ENCODE measurements at regions not wholly inside any gene's neighbourhood (a gene's known extent, or its start where the extent isn't known, plus 50 kb on each side); places are given as distances from the start of the nearest gene placed in this dataset.
"Not testable (repeated sequence)": the region's sequence is repeated elsewhere in the genome, so short reads cannot be mapped to it uniquely, and the experiment has no call there.

DNA sequence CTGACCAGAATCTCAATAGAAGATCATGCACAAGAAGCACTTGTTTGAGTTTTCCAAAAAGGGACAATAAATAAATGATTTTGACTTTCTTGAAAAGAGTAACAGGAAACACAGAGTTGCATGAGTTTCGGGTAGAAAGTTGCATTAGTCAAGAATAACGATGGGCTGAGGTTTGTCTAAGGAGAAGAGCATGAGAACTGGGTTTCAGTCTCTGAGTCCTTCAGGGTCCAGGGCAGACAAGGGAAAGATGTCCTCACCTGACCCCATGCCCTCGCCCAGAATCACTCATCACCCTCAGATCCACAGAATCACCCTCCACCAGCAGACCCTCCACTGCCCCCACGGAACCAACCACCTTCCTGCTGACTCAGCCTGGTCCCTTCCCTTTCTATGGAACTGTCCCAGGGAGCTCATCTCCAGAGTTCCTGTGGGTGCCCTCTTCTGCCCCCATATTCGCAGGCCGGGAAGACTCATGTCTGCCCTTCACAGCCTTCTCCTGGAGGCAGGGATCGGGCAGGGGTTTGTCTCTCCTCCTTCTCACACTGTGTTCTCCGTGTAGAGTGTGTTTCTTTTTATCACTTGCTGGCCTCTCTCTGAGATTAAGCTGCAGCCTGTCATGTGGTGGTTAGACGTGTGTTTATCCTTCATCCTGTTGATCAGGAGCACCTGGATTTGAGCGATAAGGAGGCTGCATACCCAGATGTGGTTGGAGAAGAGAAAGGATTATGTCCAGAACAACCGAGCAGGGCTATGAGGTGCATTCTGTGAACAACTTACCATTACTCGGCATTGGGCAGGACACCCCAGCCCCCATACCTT, 442.6 kb downstream of the MAT2B start:
- no peak for DNase-seq (ENCODE audit: low read depth in 2 of 2)

DNA sequence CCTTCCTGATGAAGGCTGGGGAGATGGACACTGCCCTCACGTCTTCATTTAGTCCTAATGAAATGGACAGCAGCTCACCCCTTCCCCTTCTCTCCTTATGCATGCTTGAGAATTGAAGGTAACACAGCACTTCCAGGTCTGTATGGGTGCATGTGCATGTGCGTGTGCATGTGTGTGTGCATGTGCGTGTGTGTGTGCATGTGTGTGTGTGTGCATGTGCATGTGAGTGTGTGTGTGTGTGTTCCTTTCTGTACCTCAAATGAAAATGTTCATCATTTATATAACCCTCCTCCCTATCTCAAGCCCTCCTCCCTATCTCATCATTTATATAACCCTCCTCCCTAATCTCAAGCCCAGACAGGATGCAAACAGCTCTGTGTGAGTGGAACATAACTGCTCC, 444.8 kb downstream of the MAT2B start:
- DNase-seq (ENCODE audit: low read depth in 2 of 2) = no peak

DNA sequence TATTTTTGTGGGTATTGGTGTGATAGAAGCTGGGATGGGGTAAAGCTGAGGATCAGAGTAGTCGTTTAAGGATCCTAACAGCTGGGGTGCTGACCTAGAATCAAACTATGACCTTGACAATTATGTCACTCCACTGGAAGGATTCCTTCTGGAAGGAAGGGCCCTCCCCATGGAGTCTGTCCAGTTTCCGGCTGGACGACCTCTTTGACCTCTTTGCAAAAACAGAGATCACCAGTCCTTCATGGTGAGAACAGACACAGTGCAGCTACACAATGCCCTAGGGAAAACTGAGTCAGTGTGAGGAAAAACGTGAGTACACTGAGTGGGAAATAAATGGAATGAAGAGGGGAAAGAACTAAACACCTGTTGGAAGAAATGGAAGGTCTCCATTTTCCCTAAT, 445.6 kb downstream of the MAT2B start:
- DNase-seq (ENCODE audit: low read depth in 2 of 2) = no peak

DNA sequence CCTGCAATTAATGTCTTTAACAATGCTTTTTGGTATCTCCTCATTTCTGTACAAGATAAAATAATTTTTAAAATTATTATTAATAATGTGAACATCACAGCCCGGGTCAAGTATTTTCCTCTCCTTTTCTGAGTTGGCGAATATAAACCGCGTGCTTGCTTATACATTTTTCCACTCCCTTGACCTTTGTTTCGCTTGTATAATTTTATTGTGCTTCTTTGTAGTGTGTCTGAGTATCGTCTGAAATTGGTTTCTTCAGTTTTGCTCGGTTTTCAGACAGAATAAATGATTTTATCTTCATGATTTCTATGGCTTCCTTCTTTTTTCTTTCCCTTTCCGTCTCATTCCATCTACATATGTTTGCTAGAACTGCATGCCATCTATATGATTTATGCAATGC, 448.5 kb downstream of the MAT2B start:
- DNase-seq (ENCODE audit: low read depth in 2 of 2) = no peak

DNA sequence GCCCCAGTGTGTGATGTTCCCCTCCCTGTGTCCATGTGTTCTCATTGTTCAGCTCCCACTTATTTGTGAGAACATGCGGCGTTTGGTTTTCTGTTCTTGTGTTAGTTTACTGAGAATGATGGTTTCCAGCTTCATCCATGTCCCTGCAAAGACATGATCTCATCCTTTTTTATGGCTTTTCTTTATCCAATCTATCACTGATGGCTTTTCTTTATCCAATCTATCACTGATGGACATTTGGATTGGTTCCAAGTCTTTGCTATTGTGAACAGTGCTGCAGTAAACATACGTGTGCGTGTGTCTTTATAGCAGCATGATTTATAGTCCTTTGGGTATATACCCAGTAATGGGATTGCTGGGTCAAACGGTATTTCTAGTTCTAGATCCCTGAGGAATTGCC, 455.8 kb downstream of the MAT2B start:
- DNase-seq (ENCODE audit: low read depth in 2 of 2) = not testable (repeated sequence)

DNA sequence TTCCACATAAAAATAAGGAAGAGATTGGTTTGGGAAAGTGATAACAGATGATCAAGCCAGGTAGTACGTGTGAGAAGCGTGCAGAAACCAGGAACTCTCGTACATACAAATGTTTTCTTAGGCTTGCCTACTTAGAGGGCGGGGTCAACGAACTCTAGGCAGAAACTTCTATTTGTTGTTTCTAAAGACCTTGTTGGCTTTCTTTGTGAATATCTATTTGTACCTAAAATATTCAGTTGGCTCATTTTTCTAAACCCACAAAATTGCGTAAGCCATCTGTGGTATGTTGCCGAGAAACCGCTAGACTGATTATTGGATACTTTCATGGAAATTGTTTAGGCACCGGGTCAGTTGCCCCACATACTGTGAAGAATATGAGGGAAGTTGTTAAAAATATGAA, 458.5 kb downstream of the MAT2B start:
- no peak for DNase-seq (ENCODE audit: low read depth in 2 of 2)

DNA sequence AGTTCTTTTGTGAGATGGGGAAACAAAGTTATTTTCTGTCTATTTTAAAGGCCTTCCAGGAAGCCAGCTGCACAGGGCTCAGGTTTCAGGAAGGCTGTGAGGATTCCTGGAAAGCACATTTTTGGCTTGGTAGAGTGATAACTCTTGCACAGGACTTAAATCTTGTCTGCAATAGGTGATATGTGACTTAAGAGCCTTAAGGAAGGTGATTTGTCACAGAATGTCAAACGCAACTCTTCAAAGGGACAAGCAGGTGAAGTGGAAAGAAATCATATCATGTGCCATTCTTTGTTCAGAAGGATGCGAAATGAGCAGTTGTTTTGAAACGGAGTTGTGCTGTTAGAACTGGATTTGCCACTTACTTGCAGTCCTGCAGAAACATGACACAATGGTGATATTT, 459.3 kb downstream of the MAT2B start:
- DNase-seq (ENCODE audit: low read depth in 2 of 2) = no peak

DNA sequence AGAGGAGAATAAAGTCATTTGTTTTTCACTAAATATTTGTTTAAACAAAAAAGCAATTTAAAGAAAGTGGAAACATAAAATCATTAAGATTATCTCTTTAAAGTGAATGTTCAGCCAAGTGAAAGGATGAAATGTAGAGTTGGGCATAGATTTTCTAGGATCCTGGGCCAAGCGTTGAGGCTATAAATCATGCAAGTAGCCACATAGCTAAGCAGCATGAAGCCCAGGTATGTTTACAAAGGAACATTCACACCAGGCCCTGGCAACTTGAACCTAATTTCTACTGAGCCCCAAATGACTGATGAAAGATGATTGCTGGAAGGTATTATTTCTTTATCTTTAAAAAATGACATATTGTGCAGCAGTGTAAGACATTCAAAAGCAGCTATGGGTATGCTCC, 461.8 kb downstream of the MAT2B start:
- DNase-seq (ENCODE audit: low read depth in 2 of 2) = no peak

DNA sequence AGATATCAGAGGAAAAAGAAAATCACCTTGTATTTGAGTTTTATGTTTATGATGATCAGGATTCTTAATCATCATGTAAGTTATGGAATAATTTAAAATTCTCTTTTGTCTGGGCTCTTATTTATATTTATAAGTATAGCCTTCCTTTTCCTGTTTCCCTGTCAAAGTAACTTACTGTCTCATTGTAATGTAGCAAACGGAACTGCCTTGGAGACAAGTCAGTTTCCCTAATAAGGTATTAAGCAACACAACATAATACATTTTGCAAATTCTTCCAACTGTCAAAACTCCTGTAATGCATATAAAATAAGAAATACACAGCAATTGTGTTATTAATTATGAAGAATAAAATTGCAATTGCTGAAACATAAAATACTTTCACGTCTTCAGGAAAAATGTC, 463.2 kb downstream of the MAT2B start:
- no peak for DNase-seq (ENCODE audit: low read depth in 2 of 2)

DNA sequence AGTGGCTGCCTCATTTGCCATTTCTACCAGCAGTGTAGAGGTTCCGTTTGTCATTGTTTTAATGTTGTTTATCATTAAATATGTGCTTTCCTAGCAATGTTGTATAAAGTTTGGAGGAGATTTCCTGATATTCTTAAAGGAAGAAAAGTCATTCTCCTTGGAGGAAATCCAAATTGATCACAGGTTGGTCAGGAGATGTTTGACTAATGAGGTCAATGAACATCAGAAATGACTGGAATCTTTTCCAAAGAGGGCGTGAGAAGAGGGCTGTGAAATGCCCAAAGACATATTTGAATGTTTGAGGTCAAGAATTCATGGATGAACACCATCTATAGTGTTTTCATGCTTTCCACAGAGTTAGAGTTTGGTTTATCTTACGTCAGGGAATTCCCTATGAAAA, 471.3 kb downstream of the MAT2B start:
- DNase-seq (ENCODE audit: low read depth in 2 of 2) = no peak

DNA sequence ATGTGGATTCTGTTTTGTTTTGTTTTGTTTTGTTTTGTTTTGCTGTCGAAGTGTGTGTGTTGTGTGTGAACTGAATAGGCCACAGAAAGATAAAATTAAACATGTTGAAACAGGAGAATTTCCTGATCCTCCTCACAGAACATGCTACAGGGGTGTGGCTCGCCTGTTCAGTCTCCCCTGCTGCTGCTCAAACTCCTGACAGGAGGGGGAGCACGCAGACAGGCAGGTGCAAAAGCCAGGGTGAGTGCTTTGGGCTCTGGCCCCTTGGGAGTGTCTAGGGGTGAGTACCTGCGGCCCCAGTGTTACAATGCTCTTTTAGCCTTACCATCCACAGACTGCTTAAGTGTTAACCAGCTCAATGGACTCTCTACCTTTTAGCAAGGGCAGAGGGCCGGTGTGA, 473.5 kb downstream of the MAT2B start:
- DNase-seq (ENCODE audit: low read depth in 2 of 2) = no peak

DNA sequence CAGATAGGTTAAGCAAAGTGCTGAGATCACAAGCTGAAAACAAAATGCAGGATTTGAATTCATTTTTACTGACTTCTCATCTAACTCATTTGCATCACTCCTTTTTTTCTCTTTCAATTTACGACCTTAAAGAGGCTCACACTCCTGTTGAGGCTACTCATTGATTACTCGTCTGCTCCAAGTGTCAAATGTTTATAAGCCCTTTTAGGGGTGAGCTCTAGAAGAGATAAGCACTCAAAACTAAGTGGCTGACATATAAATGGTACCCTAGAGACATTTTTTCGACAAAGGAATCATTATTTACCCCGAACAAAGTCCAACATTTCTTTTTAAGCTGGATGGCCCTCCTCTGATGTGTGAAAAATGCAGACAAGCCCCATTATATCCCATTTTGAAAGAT, 483.1 kb downstream of the MAT2B start:
- DNase-seq (ENCODE audit: low read depth in 2 of 2) = no peak

DNA sequence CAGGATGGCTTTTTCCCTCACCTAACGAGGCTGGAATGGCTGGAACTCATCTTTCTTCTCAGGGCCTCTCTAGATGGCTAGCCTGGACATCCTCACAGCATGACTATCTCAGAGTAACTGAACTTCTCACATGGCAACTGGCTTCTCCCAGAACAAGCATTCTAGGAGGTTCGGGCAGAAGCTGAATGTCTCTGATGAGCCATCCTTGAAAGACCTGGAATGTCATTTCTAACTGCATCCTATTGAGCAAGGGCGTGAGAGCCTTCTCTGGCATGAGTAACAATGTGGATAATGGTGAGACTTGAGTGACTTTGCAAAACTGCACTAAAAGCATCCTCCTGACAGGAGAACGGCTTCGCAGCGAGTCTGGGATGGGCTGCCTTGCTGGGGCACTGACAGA, 487.7 kb downstream of the MAT2B start:
- DNase-seq (ENCODE audit: low read depth in 2 of 2) = no peak

DNA sequence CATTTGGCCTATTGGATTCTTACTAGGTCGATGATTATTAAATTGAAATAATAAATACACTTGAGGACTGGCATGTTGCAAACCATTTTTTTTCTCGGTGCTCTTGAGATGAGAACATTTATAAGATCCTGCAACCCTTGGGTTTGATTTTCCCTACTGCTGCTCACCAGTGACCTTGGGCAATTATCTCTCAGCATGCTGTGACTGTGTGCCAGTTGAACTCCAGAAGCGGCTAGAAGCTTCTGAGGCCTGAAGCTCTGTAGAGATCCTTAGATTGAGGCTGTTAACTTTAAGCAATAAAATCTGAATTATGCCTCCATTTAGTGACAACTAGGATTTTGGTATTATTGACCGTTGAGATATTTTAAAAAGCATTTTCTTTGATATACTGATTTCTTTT, 489.8 kb downstream of the MAT2B start:
- no peak for DNase-seq (ENCODE audit: low read depth in 2 of 2)

DNA sequence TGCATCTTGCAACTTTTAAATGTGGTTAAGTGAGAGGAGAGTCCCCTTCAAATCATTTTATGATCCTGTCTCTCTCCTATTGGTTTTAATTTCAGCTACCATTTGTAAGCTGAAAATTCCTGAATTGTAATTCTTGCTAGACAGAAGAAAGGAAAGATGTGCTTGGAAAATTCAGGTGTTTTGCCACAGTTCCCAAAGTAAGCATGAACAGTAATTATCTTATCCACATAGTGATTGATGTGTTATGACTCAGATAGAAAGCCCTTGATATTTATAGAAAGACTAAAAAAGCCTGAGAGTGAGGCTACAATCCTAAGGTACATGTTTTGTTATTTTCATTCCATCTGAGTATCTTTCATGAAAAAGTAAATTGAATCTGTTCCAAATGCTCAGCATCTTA, 492.5 kb downstream of the MAT2B start:
- DNase-seq (ENCODE audit: low read depth in 2 of 2) = no peak

DNA sequence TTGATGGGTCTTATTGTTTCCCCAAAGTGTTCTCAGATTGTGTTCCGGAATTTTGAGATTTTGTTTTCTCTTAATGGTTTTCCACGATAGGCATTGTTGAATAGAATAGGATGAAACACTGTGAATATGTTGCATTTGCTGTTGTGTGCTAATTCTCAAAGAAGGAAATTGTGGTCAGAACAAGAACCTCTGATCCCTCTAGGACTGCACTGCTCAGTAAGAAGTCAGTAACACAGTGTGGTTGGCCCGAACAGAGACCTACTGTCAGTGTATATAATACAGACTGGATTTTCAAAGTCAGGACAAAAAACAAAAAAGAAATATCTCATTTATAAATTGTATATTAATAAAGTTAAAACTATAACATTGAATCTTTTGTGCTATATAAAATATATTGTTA, 494.8 kb downstream of the MAT2B start:
- DNase-seq (ENCODE audit: low read depth in 2 of 2) = no peak

DNA sequence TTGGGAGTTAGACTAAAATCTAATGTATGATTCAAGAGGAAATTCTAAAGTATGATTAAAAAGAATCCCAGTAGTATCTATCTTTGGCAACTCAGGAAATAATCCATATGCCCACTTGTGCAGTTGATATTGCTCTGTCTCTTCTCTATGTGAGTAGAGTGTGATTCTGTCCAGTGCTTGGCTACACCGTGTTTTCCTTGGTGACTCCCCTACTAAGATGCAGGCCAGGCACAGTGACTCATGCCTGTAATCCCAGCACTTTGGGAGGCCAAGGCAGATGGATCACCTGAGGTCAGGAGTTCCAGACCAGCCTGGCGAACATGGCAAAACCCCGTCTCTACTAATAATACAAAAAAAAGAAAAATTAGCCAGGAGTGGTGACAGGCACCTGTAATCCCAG, 495.4 kb downstream of the MAT2B start:
- DNase-seq (ENCODE audit: low read depth in 2 of 2) = no peak

DNA sequence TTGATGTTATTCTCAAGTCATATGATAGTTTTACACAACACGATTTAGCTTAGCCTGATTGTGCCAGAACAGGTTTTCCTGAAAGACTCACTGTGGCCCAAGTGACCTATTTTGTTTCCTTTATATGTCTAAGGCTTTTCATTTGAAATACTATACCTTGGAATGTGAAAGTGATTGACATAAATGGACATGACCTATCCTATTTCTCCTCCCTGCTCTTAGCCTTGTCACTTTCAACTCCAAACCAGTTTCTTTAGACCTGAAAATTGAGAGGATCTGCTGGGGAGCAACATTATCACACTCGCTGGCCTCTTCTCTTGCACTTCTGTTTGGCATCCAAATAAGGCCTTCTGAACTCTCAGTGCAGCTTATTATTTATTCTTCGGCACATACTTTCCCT, 496.8 kb downstream of the MAT2B start:
- no peak for DNase-seq (ENCODE audit: low read depth in 2 of 2)

DNA sequence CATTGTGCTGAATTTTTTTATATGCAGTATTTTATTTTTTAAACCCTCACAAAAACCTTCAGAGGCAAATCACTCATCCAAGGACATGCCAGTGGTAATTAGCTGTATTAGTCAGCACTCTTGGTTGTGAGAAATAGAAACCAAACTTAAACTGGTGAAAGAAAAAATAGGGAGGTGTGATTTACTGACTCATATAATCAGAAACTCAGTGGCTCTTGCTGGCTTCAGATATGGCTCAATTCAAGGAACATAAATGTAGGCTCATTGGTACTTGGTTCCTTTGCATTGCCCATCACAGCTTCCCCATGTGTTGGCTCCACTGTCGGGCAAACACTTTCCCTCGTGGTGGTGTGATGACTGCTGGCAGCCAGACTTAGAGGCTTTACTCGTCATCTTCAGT, 497.2 kb downstream of the MAT2B start:
- no peak for DNase-seq (ENCODE audit: low read depth in 2 of 2)

DNA sequence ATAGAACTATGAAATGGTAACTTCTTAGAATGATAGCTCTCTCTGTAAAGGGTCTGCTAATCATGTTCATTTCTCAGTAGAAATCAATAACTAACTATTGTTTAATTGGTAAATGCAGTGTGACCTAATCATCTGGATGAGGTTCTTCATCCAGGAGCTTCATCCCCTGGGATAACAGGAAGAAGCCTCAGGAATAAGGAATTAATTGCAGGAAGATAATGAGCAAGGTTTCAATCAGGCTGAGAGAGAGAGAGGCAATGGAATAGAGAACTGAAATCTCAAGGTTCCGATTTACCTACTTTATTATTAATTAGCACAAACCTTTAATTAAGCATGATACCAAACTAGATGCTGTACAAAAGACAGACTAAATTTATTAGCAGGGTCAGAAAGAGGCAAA, 499.7 kb downstream of the MAT2B start:
- no peak for DNase-seq (ENCODE audit: low read depth in 2 of 2)

DNA sequence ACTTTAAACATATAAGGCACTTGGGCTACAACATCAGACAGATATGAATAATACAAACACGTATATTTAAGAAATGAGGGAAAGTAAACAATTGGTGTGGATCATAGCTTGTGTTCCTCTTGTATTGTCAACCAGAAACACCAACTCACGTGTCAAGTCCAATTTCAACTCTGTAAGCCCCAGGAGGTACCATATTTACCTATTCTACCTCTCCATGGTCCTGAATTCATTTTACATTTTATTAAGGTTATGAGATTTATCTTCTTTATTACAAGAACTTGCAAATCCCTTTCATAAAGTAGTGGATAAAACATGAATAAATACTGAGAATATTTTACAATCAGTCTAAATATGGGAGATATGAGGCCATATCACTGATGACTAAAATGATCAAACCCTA, 501.6 kb downstream of the MAT2B start:
- no peak for DNase-seq (ENCODE audit: low read depth in 2 of 2)

DNA sequence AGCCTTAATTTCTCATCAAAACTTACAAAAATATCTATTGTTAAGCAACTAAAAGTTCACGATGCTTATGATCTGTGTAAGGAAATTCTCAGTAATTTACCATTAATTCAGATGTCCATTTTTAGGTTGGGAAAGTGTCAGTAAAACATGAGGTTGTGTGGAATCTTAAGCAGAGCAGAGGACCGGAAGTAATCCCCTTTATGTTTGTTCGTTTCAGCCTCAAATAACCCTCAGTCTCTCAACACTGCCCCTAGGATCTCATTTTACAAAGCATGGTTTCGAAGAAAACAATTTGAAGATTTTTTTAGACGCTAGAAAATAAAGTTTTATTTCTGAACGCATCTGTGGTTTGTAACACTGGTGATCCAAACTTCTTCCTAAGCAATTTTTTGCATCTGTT, 504.2 kb downstream of the MAT2B start:
- no peak for DNase-seq (ENCODE audit: low read depth in 2 of 2)

DNA sequence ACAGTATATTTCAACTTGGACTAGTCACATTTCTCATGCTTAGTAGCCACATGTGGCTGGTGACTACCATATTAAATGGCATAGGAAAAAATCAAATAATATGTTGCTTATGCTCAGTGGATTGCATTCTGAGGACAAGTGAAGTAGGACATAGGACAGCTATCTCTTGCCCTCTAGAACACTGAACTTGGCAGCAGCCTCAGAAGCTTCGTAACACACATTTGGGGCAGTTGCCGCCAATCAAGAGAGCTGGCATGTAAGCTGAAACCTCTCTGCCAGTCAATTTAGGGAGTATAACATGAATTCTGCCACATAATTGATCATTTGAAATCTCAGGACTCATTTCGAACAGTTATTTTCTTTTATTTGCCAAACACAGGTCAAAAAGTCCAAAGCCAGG, 505.5 kb downstream of the MAT2B start:
- DNase-seq (ENCODE audit: low read depth in 2 of 2) = no peak

DNA sequence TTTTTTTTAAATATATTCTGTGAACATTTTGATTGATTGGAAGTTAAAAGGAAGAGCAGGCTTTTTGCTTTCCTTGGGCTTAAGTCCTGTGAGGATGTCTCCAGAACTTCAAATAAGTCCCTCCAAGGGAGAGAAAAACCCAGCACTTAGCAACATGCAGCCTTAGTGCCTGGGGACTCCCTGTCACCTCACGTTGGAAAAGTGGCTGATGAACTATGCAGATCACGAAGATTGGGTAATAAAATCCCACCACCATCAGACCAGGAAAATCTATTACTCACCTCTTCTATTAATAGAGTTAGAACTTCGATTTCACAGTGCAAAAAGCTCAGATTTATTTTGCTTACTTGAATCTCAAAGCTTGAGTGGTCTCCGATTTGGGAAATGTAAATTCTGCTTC, 507.0 kb downstream of the MAT2B start:
- DNase-seq (ENCODE audit: low read depth in 2 of 2) = no peak

Measured in stimulated activated CD4-positive, alpha-beta T cell treated with anti-CD3 and anti-CD28 coated beads, Interleukin-1b, Interleukin-23, amount 100 ng/mL, for 4 hours (primary cell).